GM19467 (cell line): ENCODE measurements at regions not wholly inside any gene's neighbourhood (a gene's known extent, or its start where the extent isn't known, plus 50 kb on each side); places are given as distances from the start of the nearest gene placed in this dataset.

ENCODE experiments used
- ATAC-seq: cut with Tn5 transposase; IDR thresholded peaks from one replicate; pipeline ENCODE4 v1.9.1; 2021; ENCODE audit warnings: mild to moderate bottlenecking, moderate library complexity; ENCODE audit not compliant: unreplicated experiment

DNA sequence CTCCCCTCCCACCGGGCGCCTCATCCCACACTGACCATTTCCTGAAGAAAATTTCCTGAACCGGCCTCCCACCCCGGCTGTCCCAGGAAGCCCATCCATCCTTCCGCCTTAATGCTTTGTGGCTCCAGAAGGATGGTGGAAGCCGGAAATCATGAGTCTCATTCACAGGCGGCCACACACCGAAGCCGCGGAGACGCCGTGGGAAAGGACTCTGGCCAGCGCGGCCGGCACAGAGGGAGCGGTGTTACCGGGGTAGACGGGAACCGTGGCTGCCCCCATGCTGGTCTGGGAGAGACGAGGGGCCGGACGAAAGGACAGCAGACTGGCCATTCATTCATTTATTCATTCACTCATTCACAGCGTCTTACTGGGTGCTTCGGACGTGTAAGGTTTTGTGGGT, 326.8 kb downstream of the SEC14L1 start:
- no peak for ATAC-seq

DNA sequence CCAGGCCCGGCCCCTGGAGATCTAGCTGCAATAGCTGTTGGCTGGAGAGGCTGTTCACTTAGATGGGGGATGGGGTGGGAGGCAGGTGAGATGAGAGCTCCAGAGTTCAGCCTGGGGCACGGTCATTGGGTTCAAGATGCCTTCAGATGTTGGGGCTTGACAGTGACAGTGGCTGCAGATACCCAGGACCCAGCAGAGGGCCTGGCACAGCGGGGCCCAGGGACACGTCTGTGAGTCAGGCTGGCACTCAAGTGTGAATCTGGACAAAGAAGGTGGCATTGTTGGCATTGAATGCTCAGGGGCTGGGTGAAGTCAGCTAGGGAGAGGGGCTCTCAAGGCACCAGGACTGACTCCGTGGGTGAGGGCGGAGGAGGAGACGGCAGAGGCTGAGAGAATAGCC, 328.1 kb downstream of the SEC14L1 start:
- no peak for ATAC-seq

- no peak for ATAC-seq
These were observed 329.6 kb downstream of the SEC14L1 start for GRCh38 chr17:77470330-77470786.

DNA sequence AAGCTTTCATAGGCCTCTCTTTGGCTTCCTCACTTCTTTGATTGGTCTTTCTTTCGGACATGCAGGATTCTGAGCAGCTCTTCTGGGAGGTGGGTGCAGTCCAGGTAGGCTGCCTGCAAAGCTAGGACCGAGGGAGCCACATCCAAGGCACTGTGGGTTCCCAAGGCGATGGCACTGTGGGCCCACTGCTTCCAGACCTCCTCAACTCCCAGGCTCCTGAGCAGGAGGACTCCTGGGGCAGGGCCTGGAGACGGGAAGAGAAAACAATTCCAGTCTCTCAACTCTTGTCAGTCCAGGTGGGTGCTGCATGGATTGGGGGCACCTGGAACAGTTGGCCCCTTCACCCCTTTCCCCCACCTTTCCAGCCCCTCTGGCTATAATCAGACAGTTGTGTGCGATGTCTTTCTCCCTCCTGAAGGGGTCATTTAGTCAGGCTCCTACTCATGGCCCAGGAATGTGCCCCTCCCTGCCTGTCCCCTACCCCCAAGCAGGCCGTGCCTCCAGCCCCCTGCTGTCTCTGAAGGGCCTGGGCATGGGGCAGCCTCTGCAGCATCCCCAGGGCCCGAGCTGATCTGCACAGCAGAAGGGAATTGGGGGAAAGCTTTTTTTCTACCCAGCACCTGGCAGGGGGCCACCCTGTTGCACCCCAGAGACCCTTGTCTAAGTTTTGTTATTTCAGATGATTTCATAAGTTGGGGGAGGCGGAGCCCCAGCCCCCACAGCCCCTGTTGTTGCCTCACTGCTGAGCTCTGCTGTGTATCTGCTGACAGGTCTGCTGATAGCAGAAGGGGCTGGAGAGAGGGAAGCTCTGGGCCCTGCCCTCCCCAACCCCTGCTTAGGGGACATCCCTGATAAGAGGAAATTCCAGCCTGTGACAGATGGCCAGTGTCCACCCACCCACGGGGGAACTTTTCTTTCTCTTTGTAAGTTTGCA, 330.3 kb downstream of the SEC14L1 start:
- ATAC-seq: no peak

GRCh38 chr17:77471984-77472461, 331.3 kb downstream of the SEC14L1 start:
- ATAC-seq: no peak

DNA sequence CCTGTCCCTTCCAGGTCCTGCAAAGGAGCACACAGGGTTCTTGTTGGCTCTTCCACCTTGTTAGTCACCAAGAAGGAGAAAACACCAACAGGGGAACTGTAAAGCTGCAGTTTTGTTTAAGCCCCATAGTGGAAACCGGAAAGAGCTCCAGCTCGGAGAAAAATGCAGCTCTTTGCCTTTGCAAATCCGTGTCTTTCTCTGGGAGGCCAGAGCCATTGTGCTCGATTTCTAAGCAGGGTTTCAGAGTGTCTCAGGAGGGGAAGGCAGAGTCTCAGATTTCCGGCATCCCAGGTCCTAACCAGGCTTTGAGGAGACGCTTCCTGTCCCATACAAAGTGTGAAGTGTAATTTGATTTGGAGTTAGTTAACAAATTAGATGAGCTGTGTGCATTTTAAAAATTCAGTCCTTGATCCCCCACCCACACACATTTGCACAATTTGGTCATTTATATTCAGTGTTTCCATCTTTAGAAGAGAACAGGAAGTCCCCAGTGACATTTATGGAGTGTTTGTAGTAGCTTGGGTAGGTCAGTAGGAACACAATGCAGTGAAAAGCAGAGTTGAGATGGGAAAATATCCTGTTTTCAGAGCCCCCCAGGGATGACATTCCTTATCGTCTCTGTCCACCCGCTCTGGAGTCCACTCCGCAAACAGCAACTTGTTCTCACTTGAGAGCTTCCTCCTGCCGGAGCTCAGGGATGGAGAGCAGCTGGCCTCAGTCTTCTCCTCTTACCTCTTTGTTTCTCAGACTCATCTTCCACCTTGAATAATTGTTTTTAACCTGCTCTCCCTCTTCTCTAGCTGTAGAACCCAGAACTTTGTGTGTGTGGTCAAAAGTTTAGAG, 331.9 kb downstream of the SEC14L1 start:
- ATAC-seq: no peak

DNA sequence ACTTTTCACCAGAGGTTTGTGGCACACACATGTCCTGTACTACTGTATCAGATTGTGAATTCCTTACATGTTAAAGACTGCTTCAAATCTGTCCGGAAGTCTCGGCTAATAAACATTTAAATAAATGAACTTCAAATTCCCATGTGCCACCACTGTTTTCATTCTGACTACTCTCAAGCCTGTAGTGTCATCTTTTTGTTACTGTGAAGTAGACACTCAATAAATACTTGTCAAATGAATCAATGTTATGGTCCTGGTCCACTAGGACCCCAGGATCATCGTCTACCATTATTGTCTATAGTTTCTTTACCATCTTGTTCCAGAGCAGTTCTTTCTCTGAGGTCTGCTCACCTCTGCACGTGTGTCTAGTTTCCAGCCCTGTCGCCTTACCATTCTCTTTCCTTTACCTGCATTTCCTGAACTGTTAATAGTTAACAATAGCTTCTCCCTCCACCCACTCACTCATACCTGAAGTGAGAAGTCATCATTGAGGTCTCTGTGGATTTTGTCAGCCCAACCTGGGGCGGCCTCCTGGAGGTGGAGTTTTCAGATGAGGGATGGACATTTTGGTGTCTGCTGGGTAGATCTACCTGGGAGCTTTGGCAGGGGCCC, 333.0 kb downstream of the SEC14L1 start:
- ATAC-seq: no peak

DNA sequence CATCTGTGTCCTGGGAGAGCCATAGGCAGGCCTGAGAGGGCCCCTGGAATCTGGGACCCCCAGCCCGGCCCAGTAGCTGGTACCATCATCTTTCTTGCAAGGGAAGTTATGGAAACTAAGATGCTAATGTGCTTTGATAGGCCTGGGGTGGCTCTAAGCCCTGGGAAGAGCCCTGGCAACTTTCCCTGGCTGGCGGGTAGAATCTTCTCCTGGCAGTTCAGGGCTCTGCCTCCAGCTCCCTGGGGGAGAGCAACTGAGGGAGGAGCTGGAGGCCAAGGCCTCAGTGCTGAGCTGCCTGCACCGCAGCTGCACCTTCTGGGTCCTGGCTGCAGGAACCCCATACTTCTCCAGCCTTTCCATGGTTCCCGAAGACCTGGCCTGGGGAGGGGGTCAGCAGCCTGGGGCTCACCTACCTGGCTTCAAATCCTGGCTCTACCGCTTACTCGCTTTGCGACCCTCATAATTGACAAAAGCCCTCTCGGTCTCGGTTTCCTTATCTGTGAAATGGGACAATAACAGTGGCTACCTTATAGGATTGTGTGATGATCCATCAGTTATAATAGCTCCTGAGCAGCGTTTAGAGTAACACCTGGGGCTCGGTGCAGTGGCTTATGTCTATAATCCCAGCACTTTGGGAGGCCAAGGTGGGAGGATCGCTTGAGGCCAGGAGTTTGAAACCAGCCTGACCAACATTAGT, 333.7 kb downstream of the SEC14L1 start:
- no peak for ATAC-seq

DNA sequence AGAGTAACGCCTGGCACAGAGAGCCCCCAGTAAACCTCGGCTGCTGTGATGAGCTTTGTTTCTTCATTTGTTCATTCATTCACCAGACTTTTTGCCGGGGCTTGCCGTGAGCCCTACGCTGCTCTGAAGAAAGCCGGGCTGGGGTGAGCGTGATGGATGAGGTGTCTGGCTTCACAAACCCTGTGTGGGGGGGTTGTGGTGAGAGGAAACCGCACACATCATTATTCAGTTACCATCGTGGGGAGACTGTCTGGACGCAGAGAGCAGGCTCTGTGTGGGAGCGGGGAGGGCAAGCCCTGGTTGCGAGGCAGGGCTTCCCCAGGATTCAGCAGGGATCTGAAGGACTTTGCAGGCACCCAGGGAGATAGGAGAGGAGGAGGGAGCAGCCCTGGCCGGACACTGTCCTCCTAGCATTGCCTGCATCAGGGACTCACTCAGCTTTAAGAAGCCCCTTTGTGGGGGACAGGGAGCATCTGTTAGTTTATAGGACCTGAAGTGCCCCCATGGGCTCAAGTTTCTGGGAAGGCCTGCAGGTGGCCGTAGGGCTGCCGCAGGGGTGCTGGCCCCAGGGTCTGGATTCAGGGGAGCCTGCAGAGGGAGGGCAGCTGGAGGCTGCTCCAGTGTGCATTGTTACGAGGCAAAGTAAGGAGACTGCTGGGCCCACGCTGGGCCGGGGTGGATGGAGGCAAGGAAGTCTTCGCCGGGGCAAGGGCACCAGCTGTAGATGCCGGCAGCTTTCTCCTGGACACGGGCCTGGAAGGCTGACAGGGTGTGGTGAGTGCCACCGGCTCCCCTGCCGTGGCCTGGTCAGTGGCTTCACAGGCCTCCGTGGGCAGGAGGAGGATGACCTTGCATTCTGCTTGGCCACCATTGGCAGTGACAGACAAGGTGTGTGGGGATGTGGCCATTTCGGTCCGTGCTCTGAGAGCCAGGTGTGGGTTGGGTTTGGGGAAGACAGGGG, 334.5 kb downstream of the SEC14L1 start:
- ATAC-seq: no peak

DNA sequence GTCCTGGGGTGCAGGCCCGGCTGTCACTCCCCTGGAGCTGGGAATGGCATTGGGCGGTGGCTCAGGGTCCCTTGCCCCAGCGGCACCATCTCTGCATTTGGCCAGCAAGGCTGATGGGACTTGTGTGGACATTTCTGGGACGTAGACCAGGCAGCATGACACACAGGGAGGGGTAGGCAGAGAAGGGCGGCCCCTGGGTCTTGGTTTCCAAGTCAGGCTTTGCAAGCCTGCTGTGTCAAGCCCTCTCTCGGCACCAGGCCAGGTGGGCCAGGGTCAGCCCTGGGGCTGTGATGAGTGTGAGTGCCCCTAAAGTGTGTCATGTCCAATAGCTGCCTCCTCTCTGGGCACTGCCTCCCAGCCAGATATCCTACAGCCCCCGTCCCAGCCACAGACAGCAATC, 335.2 kb downstream of the SEC14L1 start:
- no peak for ATAC-seq

DNA sequence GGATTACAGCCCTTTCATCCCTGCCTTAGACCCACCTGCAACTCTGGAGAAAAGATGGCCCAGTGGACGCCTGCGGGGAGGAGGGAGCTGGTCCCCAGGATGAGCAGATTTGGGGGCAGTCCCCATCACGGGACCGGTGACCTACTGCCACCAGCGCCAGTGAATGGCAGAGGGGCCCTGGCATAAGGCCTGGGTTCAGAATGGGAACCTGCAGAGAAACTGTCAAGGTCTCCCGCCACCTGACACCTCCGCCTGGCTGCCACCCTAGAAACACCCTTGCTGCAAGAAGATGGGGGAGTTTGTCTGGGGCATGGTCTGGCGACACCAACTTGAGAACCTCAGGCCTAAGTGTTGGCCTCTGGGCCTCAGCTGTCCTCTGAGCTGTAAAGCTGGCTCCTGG, 335.7 kb downstream of the SEC14L1 start:
- ATAC-seq: no peak

GRCh38 chr17:77476931-77477805, 336.4 kb downstream of the SEC14L1 start:
- no peak for ATAC-seq

GRCh38 chr17:77478281-77478680, 337.5 kb downstream of the SEC14L1 start:
- ATAC-seq: no peak

DNA sequence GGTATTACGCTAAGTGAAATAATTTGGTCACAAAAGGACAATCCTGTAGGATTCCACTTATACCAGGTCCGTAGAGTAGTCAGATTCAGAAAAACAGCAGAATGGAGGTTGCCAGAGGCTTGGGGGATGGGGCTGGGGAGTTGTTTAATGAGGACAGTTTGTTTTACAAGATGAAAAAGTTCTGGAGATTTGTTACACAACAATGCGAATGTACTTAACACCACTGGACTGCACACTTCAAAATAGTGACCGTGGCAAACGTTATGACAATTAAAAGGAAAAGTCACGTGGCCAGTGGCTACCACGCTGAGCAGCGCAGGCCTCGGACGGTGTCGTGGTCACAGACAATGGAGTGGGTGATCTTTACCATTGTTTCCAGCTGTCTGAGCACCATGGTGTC, 338.1 kb downstream of the SEC14L1 start:
- ATAC-seq: no peak

DNA sequence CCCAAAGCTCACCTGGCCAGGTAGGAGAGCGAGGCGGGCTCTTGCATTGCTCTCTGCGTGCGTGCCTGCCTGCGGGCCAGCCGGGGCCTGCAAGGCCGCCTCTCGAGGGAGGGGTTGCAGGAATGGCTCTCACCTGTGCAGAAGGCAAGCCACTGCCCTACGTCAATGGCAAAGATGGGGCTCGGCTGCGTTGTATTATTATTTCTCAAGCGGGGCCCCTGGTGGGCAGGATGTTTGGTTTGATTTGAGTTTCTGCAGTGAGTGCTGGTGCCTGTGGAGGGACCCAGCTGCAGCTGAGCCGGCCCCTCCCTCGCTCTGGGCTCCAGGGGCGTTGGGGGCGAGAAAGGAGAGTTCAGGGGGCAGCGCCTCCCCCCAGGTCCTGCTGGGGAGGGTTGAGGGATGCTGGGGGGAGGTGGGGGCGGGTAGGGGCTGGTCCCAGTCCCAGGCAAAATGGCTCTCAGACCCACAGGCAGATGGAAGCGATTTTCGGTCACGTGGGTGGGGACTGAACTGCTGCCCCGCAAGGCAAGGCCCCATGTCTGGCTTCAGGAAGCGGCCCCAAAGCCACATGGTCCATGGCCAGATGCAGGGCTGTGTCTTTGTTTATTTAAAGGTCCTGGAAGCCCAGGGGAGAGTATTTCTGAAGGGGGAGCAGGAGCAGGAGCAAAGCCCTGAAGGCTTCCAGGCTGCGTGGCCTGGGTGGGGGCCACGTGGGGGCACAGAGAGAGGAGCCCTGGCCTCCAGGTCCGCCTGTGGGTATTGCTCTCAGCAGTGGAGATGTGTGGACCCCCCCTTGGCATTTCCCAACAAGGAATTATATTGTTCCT, 338.8 kb downstream of the SEC14L1 start:
- no peak for ATAC-seq

DNA sequence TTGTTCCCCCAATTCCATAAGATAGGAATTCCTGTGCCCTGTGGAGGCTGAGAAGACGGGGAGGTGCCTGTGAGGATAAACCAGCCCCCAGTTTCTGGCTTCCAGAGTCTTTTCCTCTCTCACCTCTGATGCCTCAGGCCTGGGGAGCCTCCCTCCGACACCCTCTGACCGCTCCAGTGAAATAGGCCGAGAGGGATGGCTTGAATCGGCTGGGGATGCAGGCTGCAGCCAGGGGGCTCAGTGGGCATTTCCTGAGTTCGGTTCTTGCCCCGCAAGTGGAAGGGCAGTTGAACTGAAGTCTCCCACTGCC, 339.4 kb downstream of the SEC14L1 start:
- ATAC-seq: no peak

GRCh38 chr17:77480509-77481215, 339.9 kb downstream of the SEC14L1 start:
- ATAC-seq: no peak
